HFFc6 (cell line): ENCODE measurements at regions not wholly inside any gene's neighbourhood (a gene's known extent, or its start where the extent isn't known, plus 50 kb on each side); places are given as distances from the start of the nearest gene placed in this dataset.

Source experiments
- DNase-seq: peaks from one replicate; pipeline ENCODE4 v3.0.0-alpha.2; 2018
- H3K27ac Mint-ChIP-seq: 2 replicates; pipeline ENCODE4 v1.8.0; 2020; ENCODE audit warnings: mild to moderate bottlenecking, mixed read lengths
- H3K27me3 Mint-ChIP-seq: 2 replicates; pipeline ENCODE4 v1.8.0; 2021; ENCODE audit warnings: mild to moderate bottlenecking, moderate library complexity, mixed read lengths; ENCODE audit not compliant: insufficient read depth
- H3K36me3 Mint-ChIP-seq: 2 replicates; pipeline ENCODE4 v1.8.0; 2021; ENCODE audit warnings: low read depth, mixed read lengths
- H3K4me1 Mint-ChIP-seq: 2 replicates; pipeline ENCODE4 v1.8.0; 2020; ENCODE audit warnings: low read depth, mixed read lengths
- H3K4me3 Mint-ChIP-seq: 2 replicates; pipeline ENCODE4 v1.8.0; 2020; ENCODE audit warnings: mild to moderate bottlenecking, moderate library complexity, mixed read lengths
- H3K9me3 Mint-ChIP-seq: 2 replicates; pipeline ENCODE4 v1.8.0; 2020; ENCODE audit warnings: mild to moderate bottlenecking, mixed read lengths
- CTCF ChIP-seq: fragments of 200-600 bp; sonication (generic); IDR thresholded peaks from 2 replicates; pipeline ENCODE4 v1.5.0; 2021; ENCODE audit warnings: antibody characterized with exemption, mild to moderate bottlenecking

GRCh38 chr2:65868177-65868576, 435.8 kb upstream of the SPRED2 start:
- no peaks in the 10 kb centered on the region; the same call in 1 of the 2 replicates for H3K9me3 Mint-ChIP-seq
- H3K4me1 Mint-ChIP-seq, result no peaks in the 10 kb centered on the region
- H3K36me3 Mint-ChIP-seq, result no peaks in the 10 kb centered on the region
- TF ChIP-seq CTCF, result no peak
- no peak for DNase-seq
- H3K4me3 Mint-ChIP-seq, result no peak overlapping the region
- H3K27me3 Mint-ChIP-seq, result 0 out of 2 replicates have a peak, but pooled peaks cover 2% of the 10 kb centered on the region
- H3K27ac Mint-ChIP-seq, result no peak overlapping the region

- H3K9me3 Mint-ChIP-seq, result no peaks in the 10 kb centered on the region; the same call in 1 of the 2 replicates
- no peak overlapping the region for H3K27ac Mint-ChIP-seq
- DNase-seq, result no peak
- no peak overlapping the region for H3K4me3 Mint-ChIP-seq
- no peaks in the 10 kb centered on the region for H3K36me3 Mint-ChIP-seq
- no peak for TF ChIP-seq CTCF
- H3K27me3 Mint-ChIP-seq, result 0 out of 2 replicates have a peak, but pooled peaks cover 2% of the 10 kb centered on the region
- H3K4me1 Mint-ChIP-seq, result no peaks in the 10 kb centered on the region
These were observed 435.0 kb upstream of the SPRED2 start for GRCh38 chr2:65867446-65867845.

GRCh38 chr2:65866148-65866547, 433.7 kb upstream of the SPRED2 start:
- DNase-seq, result no peak
- H3K27ac Mint-ChIP-seq, result no peak overlapping the region

GRCh38 chr2:65864619-65865018, 432.2 kb upstream of the SPRED2 start:
- Mint-ChIP-seq H3K4me3 (no peak overlapping the region), H3K9me3 (no peaks in the 10 kb centered on the region; the same call in 1 of the 2 replicates), H3K27ac (no peak overlapping the region), H3K36me3 (no peaks in the 10 kb centered on the region), H3K4me1 (no peaks in the 10 kb centered on the region), H3K27me3 (0 out of 2 replicates have a peak, but pooled peaks cover 2% of the 10 kb centered on the region)
- DNase-seq, result no peak
- TF ChIP-seq CTCF, result no peak

More at GRCh38 chr2:65866148-65866547, 433.7 kb upstream of the SPRED2 start:
- no peak overlapping the region for H3K4me3 Mint-ChIP-seq
- no peaks in the 10 kb centered on the region for H3K4me1 Mint-ChIP-seq
- no peaks in the 10 kb centered on the region; the same call in 1 of the 2 replicates for H3K9me3 Mint-ChIP-seq
- TF ChIP-seq CTCF, result no peak
- H3K36me3 Mint-ChIP-seq, result no peaks in the 10 kb centered on the region
- 0 out of 2 replicates have a peak, but pooled peaks cover 2% of the 10 kb centered on the region for H3K27me3 Mint-ChIP-seq

- no peaks in the 10 kb centered on the region for H3K36me3 Mint-ChIP-seq
- DNase-seq, result no peak
- TF ChIP-seq CTCF, result no peak
- no peak overlapping the region for H3K27ac Mint-ChIP-seq
- H3K4me3 Mint-ChIP-seq, result no peak overlapping the region
- H3K9me3 Mint-ChIP-seq, result no peaks in the 10 kb centered on the region; the same call in 1 of the 2 replicates
- no peaks in the 10 kb centered on the region for H3K4me1 Mint-ChIP-seq
- 0 out of 2 replicates have a peak, but pooled peaks cover 2% of the 10 kb centered on the region for H3K27me3 Mint-ChIP-seq
These were observed 431.3 kb upstream of the SPRED2 start for GRCh38 chr2:65863713-65864112.

- Mint-ChIP-seq H3K27me3 (no peaks in the 10 kb centered on the region), H3K27ac (no peak overlapping the region), H3K4me1 (no peaks in the 10 kb centered on the region), H3K9me3 (peaks cover 21% of the 10 kb centered on the region), H3K4me3 (no peak overlapping the region), H3K36me3 (no peaks in the 10 kb centered on the region)
- DNase-seq, result no peak
- no peak for TF ChIP-seq CTCF
These were observed 424.5 kb upstream of the SPRED2 start for GRCh38 chr2:65856928-65857327.
